ENCODE measurements at regions not wholly inside any gene's neighbourhood (a gene's known extent, or its start where the extent isn't known, plus 50 kb on each side); places are given as distances from the start of the nearest gene placed in this dataset.
A peak's percentile ranks its signal among the peaks of the same experiment; 100 is the strongest.
"Not testable (repeated sequence)": the region's sequence is repeated elsewhere in the genome, so short reads cannot be mapped to it uniquely, and the experiment has no call there.

DNA sequence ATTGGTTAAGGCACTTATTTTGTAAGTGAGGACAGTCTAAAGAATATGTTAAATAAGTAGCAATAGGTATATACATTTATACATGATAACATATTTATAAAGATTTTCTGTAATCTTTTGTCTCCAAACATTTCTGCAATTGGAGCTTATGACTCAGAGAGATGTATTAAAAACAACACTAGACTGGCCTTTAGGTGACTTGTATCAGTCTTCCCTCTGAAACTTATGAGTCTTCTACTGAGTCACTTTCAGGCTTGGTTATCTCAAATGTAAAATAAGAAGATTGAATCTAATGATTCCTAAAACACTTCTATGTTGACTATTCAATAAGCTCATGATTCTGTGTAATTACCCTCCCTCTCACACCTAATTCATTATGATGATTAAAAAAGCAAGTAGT, 672.6 kb upstream of the NEGR1 start:
- Histone ChIP-seq H3K27me3 (ENCODE audit: insufficient read depth, low read depth) (no peaks in the 10 kb centered on the region), H3K4me2 (no peak overlapping the region), H3K36me3 (ENCODE audit: low read depth) (no peaks in the 10 kb centered on the region), H3K4me1 (replicated peaks; ENCODE audit: insufficient read depth) (no peaks in the 10 kb centered on the region), H3K79me2 (ENCODE audit: low read depth) (no peaks in the 10 kb centered on the region), H4K20me1 (ENCODE audit: insufficient read depth) (no peaks in the 10 kb centered on the region), H3K4me3 (no peak overlapping the region), H3F3A (ENCODE audit: insufficient read depth, low read depth) (no peaks in the 10 kb centered on the region), H3K27ac (no peak overlapping the region), H3K9me2 (ENCODE audit: insufficient read depth) (peaks cover 5% of the 10 kb centered on the region; the same call in 1 of the 2 replicates), H2AFZ (no peak overlapping the region), H3K9me3 (ENCODE audit: insufficient read depth, low read depth) (no peaks in the 10 kb centered on the region)
- BruUV-seq (replicated peaks): no TSS peak
- POLR2A ChIA-PET (ENCODE audit: unreplicated experiment): no interaction called here
- intact Hi-C loops (cut with micrococcal nuclease; ENCODE audit: unreplicated experiment): no loop called here
- TF ChIP-seq EZH2 (IDR thresholded peaks at IDR 0.05; ENCODE audit: low read depth) (no peak), CTCF (conservative IDR thresholded peaks at IDR 0.05) (no peak)
- DNase-seq: no peak
- CTCF ChIA-PET: no interaction called here

DNA sequence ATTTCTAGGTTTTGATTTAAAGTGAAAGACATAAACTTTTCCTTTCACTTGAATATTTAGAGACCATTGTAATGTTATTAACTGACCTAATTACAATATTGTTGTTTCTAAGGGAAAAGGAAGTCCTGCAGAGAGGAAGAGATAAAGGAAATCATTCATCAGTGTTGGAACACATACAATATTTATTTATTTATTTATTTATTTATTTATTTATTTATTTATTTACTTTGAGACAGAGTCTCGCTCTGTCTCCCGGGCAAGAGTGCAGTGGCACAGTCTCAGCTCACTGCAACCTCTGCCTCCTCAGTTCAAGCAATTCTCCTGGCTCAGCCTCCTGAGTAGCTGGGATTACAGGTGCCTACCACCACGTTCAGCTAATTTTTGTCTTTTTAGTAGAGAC, 668.6 kb upstream of the NEGR1 start:
- H3K9me2 ChIP-seq (ENCODE audit: insufficient read depth); BruUV-seq (replicated peaks); H3K36me3 ChIP-seq (ENCODE audit: low read depth); H3K4me3 ChIP-seq; CTCF ChIA-PET; H2AFZ ChIP-seq; H3K4me2 ChIP-seq; DNase-seq; H3K4me1 ChIP-seq (replicated peaks; ENCODE audit: insufficient read depth); H3K27me3 ChIP-seq (ENCODE audit: insufficient read depth, low read depth); H3K27ac ChIP-seq; POLR2A ChIA-PET (ENCODE audit: unreplicated experiment); intact Hi-C loops (cut with micrococcal nuclease; ENCODE audit: unreplicated experiment); H3F3A ChIP-seq (ENCODE audit: insufficient read depth, low read depth); H4K20me1 ChIP-seq (ENCODE audit: insufficient read depth); H3K79me2 ChIP-seq (ENCODE audit: low read depth); H3K9me3 ChIP-seq (ENCODE audit: insufficient read depth, low read depth): not testable (repeated sequence)

DNA sequence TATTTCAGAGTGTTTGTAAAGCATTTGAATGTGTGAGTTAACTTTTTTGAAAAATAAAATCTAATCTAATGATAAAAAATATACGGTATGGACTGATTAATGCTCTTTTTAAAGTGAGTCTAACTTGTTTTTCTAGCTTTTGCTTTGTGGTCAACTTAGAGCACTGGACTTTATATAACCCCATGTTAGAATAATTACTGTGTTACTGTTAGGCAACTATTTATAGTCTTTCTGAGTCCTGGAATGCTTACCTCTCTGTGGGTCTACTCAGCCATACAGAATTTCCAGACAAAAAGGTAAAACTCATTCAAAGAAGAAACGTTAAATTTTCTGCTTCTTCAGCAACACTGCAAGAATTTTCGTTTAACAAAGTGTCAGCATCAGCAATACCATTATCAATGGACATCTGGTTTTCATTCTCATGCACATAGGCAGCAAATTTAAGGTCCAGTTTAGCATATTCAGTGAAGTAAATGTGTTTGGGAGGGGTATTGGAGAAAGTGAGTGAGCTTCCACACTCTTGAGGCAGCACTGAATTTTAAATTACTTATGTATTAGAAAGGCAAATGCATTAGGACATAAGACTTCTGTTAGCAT, 664.7 kb upstream of the NEGR1 start:
- Histone ChIP-seq H3K27ac (no peak overlapping the region), H3K4me1 (replicated peaks; ENCODE audit: insufficient read depth) (peaks cover 6% of the 10 kb centered on the region; the same call in 1 of the 2 replicates), H3K36me3 (ENCODE audit: low read depth) (no peaks in the 10 kb centered on the region), H2AFZ (no peak overlapping the region), H3K4me2 (no peak overlapping the region), H4K20me1 (ENCODE audit: insufficient read depth) (no peaks in the 10 kb centered on the region), H3F3A (ENCODE audit: insufficient read depth, low read depth) (no peaks in the 10 kb centered on the region), H3K79me2 (ENCODE audit: low read depth) (no peaks in the 10 kb centered on the region), H3K4me3 (no peak overlapping the region), H3K27me3 (ENCODE audit: insufficient read depth, low read depth) (no peaks in the 10 kb centered on the region), H3K9me2 (ENCODE audit: insufficient read depth) (no peaks in the 10 kb centered on the region; the same call in 1 of the 2 replicates), H3K9me3 (ENCODE audit: insufficient read depth, low read depth) (no peaks in the 10 kb centered on the region)
- no TSS peak for BruUV-seq (replicated peaks)
- no peak for TF ChIP-seq EZH2 (IDR thresholded peaks at IDR 0.05; ENCODE audit: low read depth)
- TF ChIP-seq CTCF (conservative IDR thresholded peaks at IDR 0.05): no peak
- intact Hi-C loops (cut with micrococcal nuclease; ENCODE audit: unreplicated experiment): loop anchor here (2.0 kb wide), 1 partner anchor 70 kb away; no protein-coding TSS in a partner anchor
- CTCF ChIA-PET: no interaction called here
- POLR2A ChIA-PET (ENCODE audit: unreplicated experiment): no interaction called here
- DNase-seq: peak in 1 of 2 experiments; percentile 60

DNA sequence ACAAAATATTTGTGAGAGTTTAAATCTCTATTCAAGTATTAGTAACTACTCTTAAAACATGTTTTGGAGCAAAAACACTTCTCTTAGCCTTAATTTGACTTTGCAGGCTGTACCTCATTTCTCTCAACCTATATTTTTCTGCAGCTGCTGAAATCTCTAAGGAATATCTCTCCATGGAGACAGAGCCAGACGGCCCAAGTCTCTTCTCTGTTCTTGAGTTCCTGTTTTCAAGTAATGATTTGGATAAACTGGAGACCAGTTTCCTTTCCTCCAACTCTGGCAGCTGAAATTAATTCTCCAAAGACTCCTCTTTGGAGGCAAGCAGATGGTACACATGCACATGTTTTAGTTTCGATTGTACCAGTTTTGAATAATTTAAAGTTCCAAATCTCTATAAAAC, 659.7 kb upstream of the NEGR1 start:
- no peaks in the 10 kb centered on the region for H3K36me3 ChIP-seq (ENCODE audit: low read depth)
- CTCF ChIA-PET: no interaction called here

More for the DNA sequence above, 659.7 kb upstream of the NEGR1 start:
- no TSS peak for BruUV-seq (replicated peaks)
- peaks cover under 1% of the 10 kb centered on the region; the same call in 1 of the 2 replicates for H3K4me1 ChIP-seq (replicated peaks; ENCODE audit: insufficient read depth)
- no peaks in the 10 kb centered on the region; the same call in none of the 2 replicates for H3K9me2 ChIP-seq (ENCODE audit: insufficient read depth)
- H3K4me2 ChIP-seq: no peak overlapping the region
- no peak for DNase-seq
- H3K27ac ChIP-seq: no peak overlapping the region
- H2AFZ ChIP-seq: 0 out of 2 replicates have a peak overlapping the region, but pooled peaks have one; percentile 12
- H3F3A ChIP-seq (ENCODE audit: insufficient read depth, low read depth): no peaks in the 10 kb centered on the region
- POLR2A ChIA-PET (ENCODE audit: unreplicated experiment): no interaction called here
- no peaks in the 10 kb centered on the region for H3K9me3 ChIP-seq (ENCODE audit: insufficient read depth, low read depth)
- H3K79me2 ChIP-seq (ENCODE audit: low read depth): no peaks in the 10 kb centered on the region
- intact Hi-C loops (cut with micrococcal nuclease; ENCODE audit: unreplicated experiment): no loop called here
- H3K27me3 ChIP-seq (ENCODE audit: insufficient read depth, low read depth): no peaks in the 10 kb centered on the region
- TF ChIP-seq CTCF (conservative IDR thresholded peaks at IDR 0.05) (no peak), EZH2 (IDR thresholded peaks at IDR 0.05; ENCODE audit: low read depth) (no peak)
- H4K20me1 ChIP-seq (ENCODE audit: insufficient read depth): no peaks in the 10 kb centered on the region
- no peak overlapping the region for H3K4me3 ChIP-seq

All from PC-9 (cell line).